RWPE1 (cell line): ENCODE measurements at regions not wholly inside any gene's neighbourhood (a gene's known extent, or its start where the extent isn't known, plus 50 kb on each side); places are given as distances from the start of the nearest gene placed in this dataset.
A peak's percentile ranks its signal among the peaks of the same experiment; 100 is the strongest.
"Not testable (repeated sequence)": the region's sequence is repeated elsewhere in the genome, so short reads cannot be mapped to it uniquely, and the experiment has no call there.

ENCODE experiments used
- CTCF ChIA-PET: fragments of 350-600 bp; sonication (Branson Sonifier 250); formaldehyde crosslinking; extraction: SDS; loops from one replicate; lab custom pipeline; 2021; lab: Yijun Ruan, JAX
- POLR2A ChIA-PET: fragments of 400-600 bp; formaldehyde crosslinking; extraction: SDS; loops from one replicate; lab custom pipeline; 2020; ENCODE audit warnings: antibody characterized with exemption; ENCODE audit not compliant: low non-redundant PET; lab: Yijun Ruan, JAX
- DNase-seq: peaks from one replicate; pipeline ENCODE4 v3.0.0; 2012; ENCODE audit warnings: low spot score
- H3K27ac ChIP-seq: fragments of 450-650 bp; 2 replicates; pipeline ENCODE4 v1.5.1; 2017
- TF ChIP-seq, protein P1 (sequence below): fragments of 450-650 bp; conservative IDR thresholded peaks from 2 replicates; pipeline ENCODE4 v1.5.1; 2017; ENCODE audit warnings: low read depth, mild to moderate bottlenecking

DNA sequence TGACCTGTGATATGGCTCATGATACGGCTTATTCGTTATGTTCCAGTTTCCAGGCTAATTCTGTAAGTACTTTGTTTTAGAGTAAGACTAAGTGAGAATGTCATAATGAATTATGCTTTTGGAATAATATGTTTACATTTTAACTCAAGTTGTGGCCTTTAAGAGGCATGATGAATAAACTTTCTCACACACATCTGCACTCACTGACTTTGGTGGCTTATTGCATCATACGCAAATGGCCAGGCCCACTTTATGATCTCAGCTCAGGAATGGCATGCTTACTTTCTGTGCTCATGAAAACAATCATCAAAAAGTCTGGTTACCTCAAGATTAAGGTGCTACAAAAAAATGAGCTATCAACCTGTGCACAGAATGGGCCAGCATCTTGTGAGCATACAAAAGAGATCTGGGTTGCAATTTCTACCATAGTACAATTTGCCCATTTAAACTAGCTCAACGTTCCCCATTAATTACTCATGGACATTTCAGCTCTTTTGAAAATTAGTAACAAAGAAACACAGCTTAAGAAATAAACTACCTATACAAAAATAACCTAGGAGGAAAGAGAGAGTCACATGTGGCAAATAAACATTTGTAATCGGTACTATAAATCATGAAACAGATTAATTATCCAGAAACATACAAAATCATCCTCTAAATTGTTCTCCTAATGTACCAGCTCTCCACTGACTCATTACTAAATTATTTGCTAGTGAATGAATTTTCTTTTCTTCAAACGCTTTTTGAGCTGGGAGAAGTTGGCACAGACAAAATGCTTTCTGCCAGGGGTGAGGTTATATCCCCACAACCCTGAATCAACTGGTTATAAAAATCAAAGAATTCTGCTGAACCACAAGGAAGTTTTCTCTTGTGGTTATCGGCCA is 439.0 kb upstream of the ADAMTS9 start:
- DNase-seq, result peak; percentile 14
- TF ChIP-seq, protein P1, sequence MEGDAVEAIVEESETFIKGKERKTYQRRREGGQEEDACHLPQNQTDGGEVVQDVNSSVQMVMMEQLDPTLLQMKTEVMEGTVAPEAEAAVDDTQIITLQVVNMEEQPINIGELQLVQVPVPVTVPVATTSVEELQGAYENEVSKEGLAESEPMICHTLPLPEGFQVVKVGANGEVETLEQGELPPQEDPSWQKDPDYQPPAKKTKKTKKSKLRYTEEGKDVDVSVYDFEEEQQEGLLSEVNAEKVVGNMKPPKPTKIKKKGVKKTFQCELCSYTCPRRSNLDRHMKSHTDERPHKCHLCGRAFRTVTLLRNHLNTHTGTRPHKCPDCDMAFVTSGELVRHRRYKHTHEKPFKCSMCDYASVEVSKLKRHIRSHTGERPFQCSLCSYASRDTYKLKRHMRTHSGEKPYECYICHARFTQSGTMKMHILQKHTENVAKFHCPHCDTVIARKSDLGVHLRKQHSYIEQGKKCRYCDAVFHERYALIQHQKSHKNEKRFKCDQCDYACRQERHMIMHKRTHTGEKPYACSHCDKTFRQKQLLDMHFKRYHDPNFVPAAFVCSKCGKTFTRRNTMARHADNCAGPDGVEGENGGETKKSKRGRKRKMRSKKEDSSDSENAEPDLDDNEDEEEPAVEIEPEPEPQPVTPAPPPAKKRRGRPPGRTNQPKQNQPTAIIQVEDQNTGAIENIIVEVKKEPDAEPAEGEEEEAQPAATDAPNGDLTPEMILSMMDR, result no peak
- no peak overlapping the region for H3K27ac ChIP-seq
- CTCF ChIA-PET, result no interaction called here
- POLR2A ChIA-PET, result no interaction called here

DNA sequence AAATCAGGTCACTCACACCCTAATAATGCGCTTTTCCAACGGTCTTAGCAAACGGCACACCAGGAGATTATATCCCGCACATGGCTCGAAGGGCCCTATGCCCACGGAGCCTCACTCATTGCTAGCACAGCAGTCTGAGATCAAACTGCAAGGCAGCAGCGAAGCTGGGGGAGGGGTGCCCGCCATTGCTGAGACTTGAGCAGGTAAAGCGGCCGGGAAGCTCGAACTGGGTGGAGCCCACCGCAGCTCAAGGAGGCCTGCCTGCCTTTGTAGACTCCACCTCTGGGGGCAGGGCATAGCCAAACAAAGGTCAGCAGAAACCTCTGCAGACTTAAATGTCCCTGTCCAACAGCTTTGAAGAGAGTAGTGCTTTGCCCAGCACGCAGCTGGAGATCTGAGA is 432.4 kb upstream of the ADAMTS9 start:
- CTCF ChIA-PET, H3K27ac ChIP-seq, DNase-seq, POLR2A ChIA-PET: not testable (repeated sequence)

DNA sequence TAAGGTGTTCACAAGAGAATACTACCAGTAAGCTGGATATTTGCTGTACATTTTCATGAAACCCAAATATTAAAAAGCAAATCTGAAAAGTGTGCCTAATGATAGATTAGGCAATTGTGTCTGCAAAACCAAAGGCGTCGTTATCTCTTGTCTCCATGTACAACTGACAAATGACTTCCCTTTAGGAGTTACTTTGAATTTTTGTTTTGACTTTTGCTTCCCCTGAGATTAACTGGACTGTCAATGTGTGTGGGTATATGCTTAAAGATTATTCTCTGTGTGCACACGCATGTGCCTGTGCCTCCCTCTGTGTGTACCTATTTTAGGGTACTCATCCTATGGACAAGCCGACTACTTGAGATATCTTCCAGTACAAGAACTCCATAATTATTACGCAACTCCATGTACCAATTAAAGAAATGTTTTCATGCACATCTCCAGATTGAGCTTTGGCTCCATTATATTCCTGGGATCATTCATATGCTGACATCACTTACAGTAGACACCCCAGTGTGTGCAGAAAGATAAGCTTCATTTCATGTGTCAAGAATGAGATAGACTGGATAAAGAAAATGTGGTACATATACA is 431.2 kb upstream of the ADAMTS9 start:
- ChIA-PET POLR2A (no interaction called here), CTCF (no interaction called here)
- DNase-seq, result no peak
- TF ChIP-seq, protein P1, result no peak
- no peak overlapping the region for H3K27ac ChIP-seq

DNA sequence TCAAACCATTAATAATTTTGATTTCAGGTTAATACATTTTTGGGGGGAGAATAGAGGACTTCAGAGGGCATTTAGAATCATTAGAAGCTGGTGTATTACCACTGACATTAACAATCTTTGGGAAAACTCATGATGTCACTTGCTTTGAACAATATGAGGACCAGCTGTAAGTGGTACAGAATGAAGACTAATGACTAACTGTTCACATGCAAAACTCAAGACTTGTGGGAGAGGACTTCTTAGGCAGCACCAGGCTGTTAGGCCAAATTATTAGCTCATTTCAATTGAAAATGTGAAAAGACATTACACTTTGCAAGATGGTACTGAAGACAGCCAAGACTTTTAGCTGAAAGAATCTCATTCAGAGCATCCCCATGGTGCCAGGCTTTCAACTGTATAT is 426.2 kb upstream of the ADAMTS9 start:
- ChIA-PET POLR2A (no interaction called here), CTCF (no interaction called here)
- TF ChIP-seq, protein P1, result no peak

DNA sequence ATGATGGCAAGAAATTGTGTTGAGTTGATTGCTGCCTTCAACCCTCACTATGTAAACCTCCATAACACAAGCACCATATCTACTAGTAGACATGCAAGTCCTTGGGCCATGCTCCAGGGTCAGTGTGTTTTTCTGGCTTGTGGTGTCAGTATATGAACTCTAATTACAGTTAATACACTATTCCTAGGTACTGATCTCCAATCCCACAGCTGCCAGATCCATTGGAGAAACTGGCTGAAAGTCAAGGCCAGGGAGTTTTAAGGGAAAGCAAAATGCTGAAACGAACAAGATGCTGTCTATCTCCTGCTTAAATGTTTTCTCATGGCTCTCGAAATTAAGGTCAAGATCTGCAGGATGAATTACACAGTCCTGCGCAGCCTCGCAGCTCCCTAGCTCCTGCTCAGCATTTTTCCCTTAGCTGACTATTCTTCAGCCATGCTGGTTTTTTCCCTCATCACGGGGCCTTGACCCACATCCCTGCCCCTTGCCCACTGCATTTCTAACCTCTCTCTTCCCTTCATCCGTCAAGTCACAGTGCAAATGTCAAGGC is 425.0 kb upstream of the ADAMTS9 start:
- H3K27ac ChIP-seq, result no peak overlapping the region
- POLR2A ChIA-PET, result no interaction called here
- CTCF ChIA-PET, result no interaction called here
- DNase-seq, result no peak
- TF ChIP-seq, protein P1, result no peak

More for the DNA sequence above, 426.2 kb upstream of the ADAMTS9 start:
- H3K27ac ChIP-seq, result no peak overlapping the region
- DNase-seq, result no peak

DNA sequence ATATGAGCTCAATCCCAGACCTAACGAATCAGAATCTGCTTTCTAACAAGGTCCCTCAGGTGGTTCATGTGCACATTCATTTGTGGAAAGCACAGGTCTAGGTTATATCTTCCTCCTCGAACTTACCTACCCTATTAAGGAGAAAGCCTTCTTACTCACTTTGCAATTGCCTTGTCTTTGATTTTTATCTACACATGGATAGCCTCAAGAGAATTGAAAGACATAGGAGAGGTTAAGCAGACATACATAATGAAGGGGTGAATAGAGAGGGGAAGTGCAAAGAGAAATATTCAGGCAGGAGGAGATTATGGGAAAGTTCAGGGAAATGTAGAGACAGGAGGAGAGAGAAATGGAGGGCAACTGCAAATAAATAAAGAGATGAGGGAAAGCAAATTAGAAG is 422.9 kb upstream of the ADAMTS9 start:
- TF ChIP-seq, protein P1, result no peak
- no peak for DNase-seq
- H3K27ac ChIP-seq, result no peak overlapping the region
- ChIA-PET POLR2A (no interaction called here), CTCF (no interaction called here)

DNA sequence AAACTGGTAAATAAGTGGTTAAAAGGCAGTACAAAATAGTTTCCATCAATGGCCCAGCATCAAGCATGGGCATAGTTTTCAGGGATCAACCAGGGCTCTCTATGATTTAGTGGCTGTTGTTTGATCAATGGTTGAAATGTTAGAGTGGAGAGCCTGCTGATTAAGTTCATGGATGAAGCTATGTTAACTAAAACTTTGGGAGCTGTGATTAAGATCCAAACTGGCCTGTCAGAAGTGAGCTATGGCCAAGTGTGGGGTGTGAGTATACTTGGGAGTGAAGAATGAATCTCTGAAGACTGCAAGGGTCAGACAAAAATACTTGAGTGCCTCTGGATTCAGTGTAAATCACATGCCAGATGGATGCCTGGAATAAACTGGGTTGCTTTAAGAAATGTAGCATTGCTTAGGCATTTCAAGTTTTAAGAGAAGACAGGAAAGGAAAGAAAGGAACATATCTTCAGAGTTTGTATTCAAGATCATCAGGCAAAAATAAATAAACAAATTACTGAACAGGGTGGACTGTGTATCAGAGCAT is 422.2 kb upstream of the ADAMTS9 start:
- ChIA-PET CTCF (no interaction called here), POLR2A (no interaction called here)
- TF ChIP-seq, protein P1, result no peak
- H3K27ac ChIP-seq, result no peak overlapping the region
- DNase-seq, result no peak
